ENCODE measurements at regions not wholly inside any gene's neighbourhood (a gene's known extent, or its start where the extent isn't known, plus 50 kb on each side); places are given as distances from the start of the nearest gene placed in this dataset.

DNA sequence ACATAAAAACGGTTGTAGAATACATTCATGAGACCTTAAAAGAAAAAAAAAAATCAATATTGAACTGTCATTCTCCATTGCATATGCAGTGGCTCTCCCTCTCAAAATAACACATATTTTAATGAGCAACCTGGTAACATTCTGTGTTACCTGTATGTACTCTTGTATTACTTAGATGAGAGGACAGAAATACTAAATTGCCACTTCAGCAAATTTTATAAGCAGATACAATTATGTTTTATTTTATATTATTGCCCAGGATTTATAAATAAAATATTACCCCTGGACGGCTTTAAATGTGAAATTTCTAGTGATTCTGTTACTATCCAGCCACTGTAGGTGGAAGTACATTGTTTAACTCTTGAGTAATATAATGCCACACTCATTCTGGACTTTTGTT lies 463.2 kb upstream of the ROBO1 start:
- H3K4me1 ChIP-seq (ENCODE audit: insufficient read depth), result no peaks in the 10 kb centered on the region
- 81% methylated on average over 2 of the region's 2 CpGs for WGBS
- H3K4me3 ChIP-seq (ENCODE audit: low read depth, low read length), result no peak overlapping the region

DNA sequence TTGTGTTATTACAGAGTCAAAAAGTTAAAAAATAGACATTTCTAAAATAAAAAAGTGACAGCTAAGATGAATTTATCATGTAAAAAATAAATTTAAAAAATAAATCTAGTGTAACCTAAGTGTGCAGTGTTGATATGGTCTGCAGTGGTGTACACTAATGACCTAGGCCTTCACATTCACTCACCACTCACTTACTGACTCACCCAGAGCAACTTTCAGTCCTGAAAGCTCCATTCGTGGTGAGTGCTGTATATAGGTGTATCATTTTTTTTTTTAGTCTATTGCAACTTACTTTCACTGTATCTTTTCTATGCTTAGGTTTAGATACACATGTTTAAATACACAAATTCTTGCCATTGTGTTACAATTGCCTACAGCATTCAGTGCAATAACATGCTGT lies 459.4 kb upstream of the ROBO1 start:
- Histone ChIP-seq H3K4me3 (ENCODE audit: low read depth, low read length) (no peak overlapping the region), H3K36me3 (ENCODE audit: insufficient read depth) (no peaks in the 10 kb centered on the region), H3K4me1 (ENCODE audit: insufficient read depth) (no peaks in the 10 kb centered on the region), H3K27ac (ENCODE audit: low read depth) (no peak overlapping the region)
- 77% methylated on average over 1 of the region's 1 CpG for WGBS
- no peak for DNase-seq (ENCODE audit: extremely low spot score)

More for the DNA sequence above, 463.2 kb upstream of the ROBO1 start:
- no peak for DNase-seq (ENCODE audit: extremely low spot score)
- Histone ChIP-seq H3K36me3 (ENCODE audit: insufficient read depth) (no peaks in the 10 kb centered on the region), H3K27ac (ENCODE audit: low read depth) (no peak overlapping the region)

DNA sequence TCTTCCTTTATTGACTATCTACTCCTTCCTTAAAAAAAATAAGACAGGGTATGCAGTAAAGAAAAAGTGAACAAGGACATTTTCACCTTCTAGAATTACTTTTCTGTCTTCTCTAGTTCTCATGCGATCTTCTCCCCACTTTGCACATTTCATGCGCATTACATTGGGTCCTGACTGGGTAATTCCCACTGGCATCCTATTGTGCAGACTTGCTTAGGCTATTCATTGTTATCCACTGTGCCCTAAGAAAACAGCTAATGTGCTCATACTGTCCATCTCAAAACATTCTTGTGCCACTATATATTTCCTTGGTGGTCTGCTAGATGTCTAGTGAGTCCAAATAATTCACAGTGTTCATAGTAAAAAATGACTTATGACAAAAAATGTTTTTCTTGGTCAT lies 447.4 kb upstream of the ROBO1 start:
- H3K4me1 ChIP-seq (ENCODE audit: insufficient read depth), result no peaks in the 10 kb centered on the region
- H3K4me3 ChIP-seq (ENCODE audit: low read depth, low read length), result no peak overlapping the region
- 76% methylated on average over 2 of the region's 2 CpGs for WGBS
- no peaks in the 10 kb centered on the region for H3K36me3 ChIP-seq (ENCODE audit: insufficient read depth)
- H3K27ac ChIP-seq (ENCODE audit: low read depth), result no peak overlapping the region
- DNase-seq (ENCODE audit: extremely low spot score), result no peak

GRCh38 chr3:80213086-80213485 lies 445.3 kb upstream of the ROBO1 start:
- no peak overlapping the region for H3K27ac ChIP-seq (ENCODE audit: low read depth)
- no peak overlapping the region for H3K4me3 ChIP-seq (ENCODE audit: low read depth, low read length)
- H3K36me3 ChIP-seq (ENCODE audit: insufficient read depth), result no peaks in the 10 kb centered on the region
- no peak for DNase-seq (ENCODE audit: extremely low spot score)
- no peaks in the 10 kb centered on the region for H3K4me1 ChIP-seq (ENCODE audit: insufficient read depth)
- 58% methylated on average over 4 of the region's 4 CpGs for WGBS

- WGBS, result 57% methylated on average over 3 of the region's 3 CpGs
- Histone ChIP-seq H3K27ac (ENCODE audit: low read depth) (no peak overlapping the region), H3K36me3 (ENCODE audit: insufficient read depth) (no peaks in the 10 kb centered on the region), H3K4me1 (ENCODE audit: insufficient read depth) (no peaks in the 10 kb centered on the region), H3K4me3 (ENCODE audit: low read depth, low read length) (no peak overlapping the region)
- no peak for DNase-seq (ENCODE audit: extremely low spot score)
Observed at GRCh38 chr3:80192936-80193335, 425.1 kb upstream of the ROBO1 start.

- Histone ChIP-seq H3K27ac (ENCODE audit: low read depth) (no peak overlapping the region), H3K4me3 (ENCODE audit: low read depth, low read length) (no peak overlapping the region), H3K36me3 (ENCODE audit: insufficient read depth) (no peaks in the 10 kb centered on the region), H3K4me1 (ENCODE audit: insufficient read depth) (no peaks in the 10 kb centered on the region)
- WGBS, result 4% methylated on average over 3 of the region's 3 CpGs
- peak; percentile 45 for DNase-seq (ENCODE audit: extremely low spot score)
Observed at GRCh38 chr3:80190051-80190450, 422.3 kb upstream of the ROBO1 start.

DNA sequence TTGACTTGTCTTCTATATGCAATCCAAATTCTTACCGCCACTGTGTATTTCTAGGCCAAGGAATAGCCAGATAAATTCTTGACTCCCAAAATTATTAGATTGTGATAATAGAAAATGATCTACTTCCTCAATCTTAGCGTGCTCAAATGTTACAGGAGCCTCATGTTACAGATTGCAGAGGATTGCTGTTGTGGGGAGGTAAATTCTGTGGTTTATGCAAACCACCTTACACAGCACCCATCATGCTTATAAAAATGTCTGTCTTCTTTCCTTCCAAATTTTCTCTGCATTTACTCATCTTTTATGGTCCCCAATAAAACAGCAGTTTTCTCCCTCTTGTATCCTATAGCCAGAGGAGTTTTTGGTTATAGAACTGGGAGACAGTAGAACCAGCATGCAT lies 420.2 kb upstream of the ROBO1 start:
- WGBS, result 79% methylated on average over 2 of the region's 2 CpGs
- Histone ChIP-seq H3K4me3 (ENCODE audit: low read depth, low read length) (no peak overlapping the region), H3K4me1 (ENCODE audit: insufficient read depth) (no peaks in the 10 kb centered on the region), H3K27ac (ENCODE audit: low read depth) (no peak overlapping the region), H3K36me3 (ENCODE audit: insufficient read depth) (no peaks in the 10 kb centered on the region)
- DNase-seq (ENCODE audit: extremely low spot score), result no peak

GRCh38 chr3:80159990-80160506 lies 392.2 kb upstream of the ROBO1 start:
- Histone ChIP-seq H3K4me3 (ENCODE audit: low read depth, low read length) (no peak overlapping the region), H3K27ac (ENCODE audit: low read depth) (no peak overlapping the region), H3K36me3 (ENCODE audit: insufficient read depth) (no peaks in the 10 kb centered on the region), H3K4me1 (ENCODE audit: insufficient read depth) (no peaks in the 10 kb centered on the region)
- no peak for DNase-seq (ENCODE audit: extremely low spot score)
- WGBS, result 67% methylated on average over 3 of the region's 3 CpGs

DNA sequence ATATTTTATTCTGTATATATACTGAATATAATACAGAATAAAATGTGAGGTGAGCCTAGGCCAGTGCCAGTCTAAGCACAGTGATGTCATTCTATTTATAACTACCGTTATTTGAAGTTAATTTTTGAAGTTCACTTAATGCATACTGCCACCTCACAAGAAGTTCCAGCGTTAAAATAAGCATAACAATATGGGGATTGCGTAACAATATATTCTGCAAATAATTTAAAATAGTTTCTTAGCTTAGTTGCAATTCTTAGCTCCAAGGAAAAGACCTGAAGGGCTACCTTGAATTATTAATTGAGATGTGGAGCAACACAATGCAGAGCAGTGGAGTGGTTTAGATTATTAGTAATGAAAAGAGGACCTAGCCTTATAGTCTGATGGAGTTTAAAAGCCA lies 390.5 kb upstream of the ROBO1 start:
- Histone ChIP-seq H3K27ac (ENCODE audit: low read depth) (no peak overlapping the region), H3K4me1 (ENCODE audit: insufficient read depth) (no peaks in the 10 kb centered on the region), H3K36me3 (ENCODE audit: insufficient read depth) (no peaks in the 10 kb centered on the region), H3K4me3 (ENCODE audit: low read depth, low read length) (no peak overlapping the region)
- DNase-seq (ENCODE audit: extremely low spot score), result no peak
- WGBS, result 84% methylated on average over 3 of the region's 3 CpGs

DNA sequence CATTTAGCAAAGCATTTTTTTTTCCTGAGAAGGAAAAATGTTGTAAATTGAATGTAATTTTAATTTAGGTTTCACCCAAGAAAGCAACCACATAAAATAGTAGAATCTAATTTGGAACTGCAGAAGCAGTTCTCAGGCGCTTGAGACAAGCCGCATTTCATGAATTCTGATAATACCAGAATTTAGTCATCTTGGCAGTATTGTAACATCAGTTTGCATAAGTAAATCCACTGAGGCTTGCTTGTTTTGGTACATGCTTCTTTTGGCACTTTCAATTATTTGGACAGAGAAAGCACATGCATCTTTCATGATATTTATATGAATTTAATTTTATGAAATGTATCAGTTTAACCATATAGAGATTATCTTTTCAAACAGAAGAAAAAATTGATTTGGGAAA lies 389.7 kb upstream of the ROBO1 start:
- 52% methylated on average over 2 of the region's 2 CpGs for WGBS

DNA sequence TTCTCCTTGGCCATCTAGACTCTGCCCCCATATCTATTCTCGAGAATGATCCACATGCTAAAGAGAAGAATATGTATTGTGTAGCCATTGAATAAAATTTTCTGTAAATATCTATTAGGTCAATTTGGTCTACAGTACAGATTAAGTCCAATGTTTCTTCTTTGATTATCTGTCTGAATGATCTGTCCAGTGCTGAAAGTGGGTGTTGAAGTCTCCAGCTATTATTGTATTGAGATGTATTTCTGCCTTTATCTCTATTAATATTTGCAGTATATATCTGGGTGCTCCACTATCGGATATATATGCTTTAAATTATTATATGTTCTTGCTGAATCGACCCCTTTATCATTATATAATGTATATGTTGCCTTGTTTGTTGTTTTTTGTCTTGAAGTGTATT lies 384.9 kb upstream of the ROBO1 start:
- DNase-seq (ENCODE audit: extremely low spot score), result no peak
- WGBS, result 78% methylated on average over 3 of the region's 3 CpGs
- H3K27ac ChIP-seq (ENCODE audit: low read depth), result no peak overlapping the region
- H3K4me3 ChIP-seq (ENCODE audit: low read depth, low read length), result no peak overlapping the region
- H3K4me1 ChIP-seq (ENCODE audit: insufficient read depth), result no peaks in the 10 kb centered on the region
- H3K36me3 ChIP-seq (ENCODE audit: insufficient read depth), result no peaks in the 10 kb centered on the region

More for the DNA sequence above, 389.7 kb upstream of the ROBO1 start:
- Histone ChIP-seq H3K36me3 (ENCODE audit: insufficient read depth) (no peaks in the 10 kb centered on the region), H3K27ac (ENCODE audit: low read depth) (no peak overlapping the region), H3K4me1 (ENCODE audit: insufficient read depth) (no peaks in the 10 kb centered on the region), H3K4me3 (ENCODE audit: low read depth, low read length) (no peak overlapping the region)
- no peak for DNase-seq (ENCODE audit: extremely low spot score)

GRCh38 chr3:80142714-80143113 lies 374.9 kb upstream of the ROBO1 start:
- H3K4me1 ChIP-seq (ENCODE audit: insufficient read depth), result no peaks in the 10 kb centered on the region
- DNase-seq (ENCODE audit: extremely low spot score), result no peak
- H3K27ac ChIP-seq (ENCODE audit: low read depth), result no peak overlapping the region
- no peak overlapping the region for H3K4me3 ChIP-seq (ENCODE audit: low read depth, low read length)
- no peaks in the 10 kb centered on the region for H3K36me3 ChIP-seq (ENCODE audit: insufficient read depth)
- 82% methylated on average over 4 of the region's 4 CpGs for WGBS

DNA sequence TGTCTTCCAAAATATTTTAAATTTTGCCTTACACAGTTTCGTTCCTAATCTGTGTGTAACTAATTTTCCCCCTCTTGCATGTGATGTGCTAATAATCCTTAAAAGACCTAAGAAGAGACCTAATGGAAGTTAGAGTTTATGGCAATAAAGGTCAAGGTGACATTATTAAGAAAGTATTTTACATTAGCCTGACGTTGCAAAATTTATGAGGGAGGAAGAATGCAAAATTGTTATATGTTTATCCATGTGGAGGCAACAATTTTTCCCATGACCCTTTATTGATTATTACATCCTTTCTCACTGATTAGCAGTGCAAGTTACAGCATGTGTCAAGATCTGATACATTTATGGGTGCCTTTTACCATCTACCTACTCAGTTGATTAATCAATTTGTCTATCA lies 373.8 kb upstream of the ROBO1 start:
- Histone ChIP-seq H3K36me3 (ENCODE audit: insufficient read depth) (no peaks in the 10 kb centered on the region), H3K4me1 (ENCODE audit: insufficient read depth) (no peaks in the 10 kb centered on the region), H3K27ac (ENCODE audit: low read depth) (no peak overlapping the region), H3K4me3 (ENCODE audit: low read depth, low read length) (no peak overlapping the region)
- 54% methylated on average over 2 of the region's 2 CpGs for WGBS
- no peak for DNase-seq (ENCODE audit: extremely low spot score)

GRCh38 chr3:80116281-80116680 lies 348.5 kb upstream of the ROBO1 start:
- WGBS, result 77% methylated on average over 3 of the region's 3 CpGs
- no peak overlapping the region for H3K4me3 ChIP-seq (ENCODE audit: low read depth, low read length)
- H3K4me1 ChIP-seq (ENCODE audit: insufficient read depth), result no peaks in the 10 kb centered on the region
- H3K36me3 ChIP-seq (ENCODE audit: insufficient read depth), result no peaks in the 10 kb centered on the region
- H3K27ac ChIP-seq (ENCODE audit: low read depth), result no peak overlapping the region
- DNase-seq (ENCODE audit: extremely low spot score), result no peak

GRCh38 chr3:80114694-80115093 lies 346.9 kb upstream of the ROBO1 start:
- WGBS, result 91% methylated on average over 1 of the region's 1 CpG
- no peaks in the 10 kb centered on the region for H3K4me1 ChIP-seq (ENCODE audit: insufficient read depth)
- no peak for DNase-seq (ENCODE audit: extremely low spot score)
- no peaks in the 10 kb centered on the region for H3K36me3 ChIP-seq (ENCODE audit: insufficient read depth)
- no peak overlapping the region for H3K4me3 ChIP-seq (ENCODE audit: low read depth, low read length)
- no peak overlapping the region for H3K27ac ChIP-seq (ENCODE audit: low read depth)
